Neuron (in vitro differentiated cells): ENCODE measurements at regions not wholly inside any gene's neighbourhood (a gene's known extent, or its start where the extent isn't known, plus 50 kb on each side); places are given as distances from the start of the nearest gene placed in this dataset.

Experiments used
- H2AFZ ChIP-seq: one replicate; pipeline ENCODE4 v1.6.1; 2013; ENCODE audit warnings: low read depth, mild to moderate bottlenecking, inconsistent platforms, low read length, moderate library complexity
- H3K27me3 ChIP-seq: one replicate; pipeline ENCODE4 v1.6.1; 2013; ENCODE audit warnings: low read length; ENCODE audit not compliant: insufficient read depth
- H3K36me3 ChIP-seq: one replicate; pipeline ENCODE4 v1.6.1; 2013; ENCODE audit warnings: low read length; ENCODE audit not compliant: insufficient read depth
- H3K4me1 ChIP-seq: one replicate; pipeline ENCODE4 v1.6.1; 2013; ENCODE audit warnings: low read length; ENCODE audit not compliant: insufficient read depth
- H3K4me3 ChIP-seq: 2 replicates; pipeline ENCODE4 v1.5.1; 2013; ENCODE audit warnings: mild to moderate bottlenecking, low read length, moderate library complexity
- H3K9me3 ChIP-seq: one replicate; pipeline ENCODE4 v1.6.1; 2013; ENCODE audit warnings: low read length

DNA sequence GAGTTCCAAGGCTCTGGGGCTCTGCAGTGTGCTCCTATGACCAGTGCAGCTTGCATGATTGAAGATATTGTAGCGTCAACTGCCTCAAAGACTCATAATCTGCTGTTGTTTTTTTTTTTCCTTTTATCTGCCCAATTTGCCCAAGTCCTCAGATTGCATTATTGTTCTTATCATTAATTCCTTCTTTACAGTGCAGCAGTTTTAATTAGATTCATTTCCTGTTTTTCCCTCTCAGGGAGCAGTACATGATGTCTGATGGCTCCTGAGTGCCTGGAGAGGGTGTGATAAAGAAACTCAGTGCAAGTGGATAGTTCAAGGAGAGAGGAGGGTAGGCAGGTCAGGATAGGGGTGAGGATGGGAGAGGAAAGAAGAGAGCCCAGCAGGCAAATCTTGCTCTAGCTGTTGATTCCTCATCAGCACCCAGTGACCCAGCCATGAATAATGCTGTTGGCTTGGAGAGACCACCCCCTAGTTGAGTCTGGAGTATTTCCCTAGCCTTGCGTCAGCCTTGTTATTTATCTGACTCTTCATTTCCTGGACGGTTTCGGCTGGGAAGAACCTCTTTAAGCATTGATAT lies 219.6 kb upstream of the SESN3 start:
- no peak overlapping the region for H2AFZ ChIP-seq
- no peak overlapping the region for H3K4me3 ChIP-seq
- no peaks in the 10 kb centered on the region for H3K9me3 ChIP-seq
- peaks cover 5% of the 10 kb centered on the region for H3K27me3 ChIP-seq
- no peaks in the 10 kb centered on the region for H3K36me3 ChIP-seq
- H3K4me1 ChIP-seq: peaks cover 3% of the 10 kb centered on the region

DNA sequence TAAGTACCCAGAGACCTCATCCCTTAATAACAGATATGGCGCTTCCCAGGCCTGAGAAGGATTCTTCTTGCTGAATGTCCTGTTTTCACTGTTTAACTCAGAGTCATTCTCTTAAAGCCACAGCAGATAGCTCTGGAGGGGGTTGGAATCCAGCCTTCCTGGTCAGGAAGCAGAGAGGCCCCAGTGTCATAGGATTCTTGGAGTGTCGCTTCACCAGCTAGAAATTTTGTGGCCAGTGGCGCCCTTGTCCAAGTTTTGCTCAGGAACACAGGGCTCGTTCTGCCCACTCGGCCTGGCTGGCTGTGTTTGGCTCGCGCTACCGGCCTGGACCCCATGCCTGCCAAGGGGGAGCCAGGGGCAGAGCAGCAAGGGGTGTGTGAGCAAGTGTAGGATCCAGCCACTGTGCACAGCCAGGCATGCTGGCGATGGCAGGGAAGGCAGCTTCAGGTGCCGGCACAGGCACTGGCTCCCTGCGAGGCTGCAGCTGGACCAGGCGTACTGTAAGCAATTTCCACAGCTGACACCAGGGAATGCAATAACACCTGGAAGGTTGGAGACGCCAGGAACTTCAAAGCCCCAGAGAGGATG lies 214.8 kb upstream of the SESN3 start:
- no peak overlapping the region for H2AFZ ChIP-seq
- no peaks in the 10 kb centered on the region for H3K9me3 ChIP-seq
- no peak overlapping the region for H3K4me3 ChIP-seq
- H3K27me3 ChIP-seq: peaks cover 7% of the 10 kb centered on the region
- H3K4me1 ChIP-seq: no peaks in the 10 kb centered on the region
- no peaks in the 10 kb centered on the region for H3K36me3 ChIP-seq

- Histone ChIP-seq H3K36me3 (no peaks in the 10 kb centered on the region), H3K27me3 (peaks cover 7% of the 10 kb centered on the region), H2AFZ (no peak overlapping the region), H3K9me3 (no peaks in the 10 kb centered on the region), H3K4me3 (no peak overlapping the region), H3K4me1 (no peaks in the 10 kb centered on the region)
Measured at GRCh38 chr11:95444309-95445241, 213.6 kb upstream of the SESN3 start.

- Histone ChIP-seq H3K9me3 (no peaks in the 10 kb centered on the region), H2AFZ (no peak overlapping the region)
Measured at GRCh38 chr11:95443386-95443785, 212.4 kb upstream of the SESN3 start.

GRCh38 chr11:95442531-95443050 lies 211.6 kb upstream of the SESN3 start:
- Histone ChIP-seq H3K36me3 (no peaks in the 10 kb centered on the region), H3K27me3 (peaks cover 7% of the 10 kb centered on the region), H3K4me1 (no peaks in the 10 kb centered on the region), H3K4me3 (no peak overlapping the region), H2AFZ (no peak overlapping the region), H3K9me3 (no peaks in the 10 kb centered on the region)

More at GRCh38 chr11:95443386-95443785, 212.4 kb upstream of the SESN3 start:
- H3K27me3 ChIP-seq: peaks cover 7% of the 10 kb centered on the region
- no peaks in the 10 kb centered on the region for H3K4me1 ChIP-seq
- H3K4me3 ChIP-seq: no peak overlapping the region
- H3K36me3 ChIP-seq: no peaks in the 10 kb centered on the region

DNA sequence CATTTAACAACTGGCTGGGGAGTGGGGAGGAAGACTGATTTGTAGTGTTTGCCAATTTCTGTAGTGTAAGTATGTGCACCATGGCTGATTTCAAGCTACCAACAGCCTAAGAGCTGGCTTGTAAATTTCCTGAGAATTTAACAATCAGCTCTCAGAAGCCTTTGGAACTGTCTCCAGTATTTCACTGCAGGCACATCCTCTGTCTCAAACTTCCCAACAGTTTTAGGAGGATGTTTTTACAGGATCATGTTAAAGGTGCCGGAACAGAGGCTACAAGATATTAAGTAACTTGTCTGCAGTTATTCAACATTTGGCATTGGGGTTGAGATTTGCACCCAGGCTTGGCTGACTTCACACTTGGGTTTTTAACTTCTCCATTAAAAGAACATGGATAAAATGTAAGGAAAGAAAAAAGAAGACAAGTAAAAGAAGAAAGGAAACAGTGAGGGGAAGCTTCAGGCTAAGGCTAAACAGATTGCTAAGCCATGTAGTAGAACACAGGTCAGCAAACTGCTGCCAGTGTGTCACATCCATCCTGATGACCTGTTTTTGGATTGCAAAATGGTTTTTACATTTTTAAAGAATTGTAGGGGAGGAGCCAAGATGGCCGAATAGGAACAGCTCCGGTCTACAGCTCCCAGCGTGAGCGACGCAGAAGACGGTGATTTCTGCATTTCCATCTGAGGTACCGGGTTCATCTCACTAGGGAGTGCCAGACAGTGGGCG lies 204.8 kb upstream of the SESN3 start:
- Histone ChIP-seq H3K4me1 (no peaks in the 10 kb centered on the region), H3K36me3 (no peaks in the 10 kb centered on the region), H3K4me3 (no peak overlapping the region), H2AFZ (no peak overlapping the region), H3K27me3 (no peaks in the 10 kb centered on the region), H3K9me3 (no peaks in the 10 kb centered on the region)

DNA sequence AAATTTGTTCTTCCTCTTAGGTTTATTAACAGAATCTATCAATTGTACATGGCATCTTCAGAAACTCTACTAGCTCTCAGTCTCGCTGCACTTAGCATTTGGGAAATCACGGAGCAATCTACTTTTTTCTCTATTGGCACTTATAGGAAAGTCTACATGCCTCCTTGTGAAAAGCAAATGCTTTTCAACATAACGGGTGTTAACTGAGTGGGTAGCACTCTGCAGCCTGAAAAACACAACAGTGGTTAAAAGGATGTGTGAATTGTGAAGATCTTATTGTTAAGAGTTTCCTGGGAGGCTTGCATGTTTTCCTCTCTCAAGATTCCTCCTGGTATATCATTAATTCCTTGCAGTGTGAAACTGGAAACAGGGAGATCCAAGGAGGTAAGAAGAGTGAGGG lies 204.2 kb upstream of the SESN3 start:
- no peaks in the 10 kb centered on the region for H3K27me3 ChIP-seq
- no peak overlapping the region for H3K4me3 ChIP-seq
- no peak overlapping the region for H2AFZ ChIP-seq
- no peaks in the 10 kb centered on the region for H3K9me3 ChIP-seq
- H3K36me3 ChIP-seq: no peaks in the 10 kb centered on the region
- no peaks in the 10 kb centered on the region for H3K4me1 ChIP-seq

DNA sequence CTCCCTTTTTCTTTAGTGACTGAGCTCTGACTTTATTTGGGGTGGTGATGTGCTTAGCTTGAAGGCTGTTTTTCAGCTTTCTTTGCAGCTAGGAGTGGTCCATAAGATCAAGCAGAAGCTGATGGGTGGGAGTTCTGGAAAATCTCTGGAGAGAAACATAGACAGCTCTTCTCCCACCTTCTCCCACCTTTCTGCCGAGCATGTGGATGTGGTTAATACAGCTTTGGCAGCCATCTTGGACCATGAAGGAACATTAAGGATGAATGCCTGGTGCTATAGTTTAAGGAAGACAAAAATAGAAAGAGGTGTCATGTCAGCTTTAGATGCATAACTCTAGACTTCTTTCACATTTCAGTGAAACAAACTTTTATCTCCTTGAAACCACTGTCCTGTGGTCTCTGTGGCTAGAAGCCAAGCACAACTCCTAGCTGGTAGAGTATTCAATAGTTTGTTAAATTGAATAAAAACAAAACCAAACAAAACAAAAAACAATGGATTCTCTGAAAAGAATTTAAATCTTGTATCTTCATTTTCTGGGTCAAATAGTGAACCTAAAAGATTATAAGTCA lies 203.6 kb upstream of the SESN3 start:
- Histone ChIP-seq H3K36me3 (no peaks in the 10 kb centered on the region), H3K4me3 (no peak overlapping the region), H3K27me3 (no peaks in the 10 kb centered on the region), H3K9me3 (no peaks in the 10 kb centered on the region), H3K4me1 (no peaks in the 10 kb centered on the region), H2AFZ (no peak overlapping the region)

DNA sequence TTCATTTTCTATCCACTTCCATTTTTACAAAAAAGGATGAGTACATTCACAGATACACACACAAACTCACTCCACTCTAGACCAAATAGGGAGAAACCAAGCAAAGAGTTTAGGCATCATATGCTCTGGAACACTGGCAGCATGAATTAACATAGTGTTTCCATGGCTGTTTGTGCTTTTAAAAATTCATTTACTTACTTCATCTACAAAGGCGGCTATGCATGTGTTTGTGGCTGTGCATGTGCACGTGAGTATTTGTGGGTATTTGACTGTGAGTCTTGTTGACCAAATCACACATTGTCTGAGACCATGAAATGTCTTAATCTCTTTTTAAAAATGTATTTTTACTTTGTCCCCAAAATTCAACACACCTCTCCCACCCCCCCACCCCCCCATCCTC lies 203.0 kb upstream of the SESN3 start:
- no peak overlapping the region for H3K4me3 ChIP-seq
- H3K27me3 ChIP-seq: no peaks in the 10 kb centered on the region
- H3K4me1 ChIP-seq: no peaks in the 10 kb centered on the region
- no peaks in the 10 kb centered on the region for H3K9me3 ChIP-seq
- no peaks in the 10 kb centered on the region for H3K36me3 ChIP-seq
- H2AFZ ChIP-seq: no peak overlapping the region

- H3K4me3 ChIP-seq: no peak overlapping the region
- no peaks in the 10 kb centered on the region for H3K9me3 ChIP-seq
Measured at GRCh38 chr11:95432714-95433503, 201.9 kb upstream of the SESN3 start.

DNA sequence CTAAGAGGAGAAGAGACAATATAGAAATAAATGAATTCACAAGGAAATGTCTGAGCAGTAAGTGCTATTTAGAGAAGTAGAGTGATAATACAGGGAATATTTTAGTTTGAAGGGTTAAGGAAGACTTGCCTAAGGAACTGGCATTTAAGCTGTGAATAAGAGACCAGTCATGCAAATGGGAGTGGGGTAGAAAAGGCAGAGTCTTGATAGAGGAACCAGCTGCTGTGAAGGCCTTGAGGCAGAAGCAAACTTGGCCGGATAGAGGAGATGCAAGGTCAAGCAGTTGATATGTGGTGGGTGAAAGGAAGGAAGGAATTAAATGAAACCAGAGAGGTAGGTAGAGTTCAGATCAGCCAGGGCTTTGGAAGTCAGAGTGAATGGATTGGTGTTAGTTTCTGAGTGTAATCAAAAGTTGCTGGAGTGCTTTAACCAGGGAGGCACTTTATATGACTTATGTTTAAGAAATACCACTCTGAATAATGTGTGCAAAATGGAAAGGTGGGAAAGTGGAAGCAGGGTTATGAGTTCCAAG lies 198.4 kb upstream of the SESN3 start:
- no peak overlapping the region for H2AFZ ChIP-seq
- H3K9me3 ChIP-seq: no peaks in the 10 kb centered on the region
- H3K4me1 ChIP-seq: no peaks in the 10 kb centered on the region
- peaks cover 2% of the 10 kb centered on the region for H3K27me3 ChIP-seq
- H3K4me3 ChIP-seq: no peak overlapping the region
- H3K36me3 ChIP-seq: no peaks in the 10 kb centered on the region

More at GRCh38 chr11:95432714-95433503, 201.9 kb upstream of the SESN3 start:
- Histone ChIP-seq H3K27me3 (no peaks in the 10 kb centered on the region), H3K4me1 (no peaks in the 10 kb centered on the region), H2AFZ (no peak overlapping the region), H3K36me3 (no peaks in the 10 kb centered on the region)
